Fibroblast of lung (primary cell): ENCODE measurements at regions not wholly inside any gene's neighbourhood (a gene's known extent, or its start where the extent isn't known, plus 50 kb on each side); places are given as distances from the start of the nearest gene placed in this dataset.

ENCODE experiments used
- CTCF ChIP-seq, 2 donors: IDR thresholded peaks in 1 of 2; conservative IDR thresholded peaks in 1 of 2; 1 replicate in 1 of 2; 2 replicates in 1 of 2; pipeline ENCODE4 v1.5.1; 2011 to 2012; ENCODE audit warnings: low read length in 2 of 2, control low read depth in 1 of 2, inconsistent platforms in 1 of 2, low read depth in 1 of 2, mild to moderate bottlenecking in 1 of 2
- EZH2 ChIP-seq: IDR thresholded peaks from 2 replicates; pipeline ENCODE4 v1.5.1; 2012; ENCODE audit warnings: low read length, control low read depth, mild to moderate bottlenecking; ENCODE audit errors: missing control alignments

GRCh38 chr10:64959116-64959515 is 1437.9 kb downstream of the REEP3 start:
- TF ChIP-seq CTCF (conservative IDR thresholded peaks at IDR 0.05 in 1 of 2, IDR thresholded peaks at IDR 0.05 in 1 of 2; ENCODE audit: low read depth in 1 of 2, low read length in 2 of 2), result no peak
- no peak for TF ChIP-seq EZH2
